Mammary epithelial cell (primary cell): ENCODE measurements at regions not wholly inside any gene's neighbourhood (a gene's known extent, or its start where the extent isn't known, plus 50 kb on each side); places are given as distances from the start of the nearest gene placed in this dataset.

ENCODE experiments used
- CTCF ChIP-seq, 2 donors: IDR thresholded peaks in 1 of 2; conservative IDR thresholded peaks in 1 of 2; 2 replicates each; pipeline ENCODE4 v1.5.1; 2011 to 2012; ENCODE audit warnings: inconsistent platforms in 2 of 2, low read length in 2 of 2, mild to moderate bottlenecking in 2 of 2, control low read depth in 1 of 2, low read depth in 1 of 2; ENCODE audit not compliant: insufficient read depth in 1 of 2; ENCODE audit errors: extremely low read depth in 1 of 2
- EZH2 ChIP-seq: IDR thresholded peaks from 2 replicates; pipeline ENCODE4 v1.6.1; 2012; ENCODE audit warnings: low read length, inconsistent platforms, borderline replicate concordance

- TF ChIP-seq CTCF (conservative IDR thresholded peaks at IDR 0.05 in 1 of 2, IDR thresholded peaks at IDR 0.05 in 1 of 2; ENCODE audit: extremely low read depth in 1 of 2, insufficient read depth in 1 of 2, low read depth in 1 of 2, low read length in 2 of 2), result no peak
- no peak for TF ChIP-seq EZH2
Measured at GRCh38 chr14:106390401-106390800, 864.0 kb downstream of the TMEM121 start.
